ENCODE measurements at regions not wholly inside any gene's neighbourhood (a gene's known extent, or its start where the extent isn't known, plus 50 kb on each side); places are given as distances from the start of the nearest gene placed in this dataset.

DNA sequence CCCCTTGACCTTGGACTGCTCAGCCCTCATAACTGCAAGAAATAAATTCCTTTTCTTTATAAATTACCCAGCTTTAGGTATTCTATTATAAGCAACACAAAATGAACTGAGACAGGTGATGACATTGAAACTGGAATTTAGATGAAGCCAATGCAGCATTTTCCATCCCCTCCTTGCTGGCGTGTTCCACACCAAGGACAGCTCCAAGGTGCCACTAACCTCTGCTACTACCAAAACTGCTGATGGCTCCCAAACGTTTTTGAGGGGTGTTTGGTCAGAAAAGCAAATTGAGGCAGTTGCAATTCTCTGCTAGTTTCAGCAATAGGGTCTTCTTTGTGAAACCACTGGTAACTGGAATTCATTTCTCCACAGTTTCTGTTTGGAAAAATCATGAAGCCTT is 124.8 kb downstream of the DRD1 start:
- Histone ChIP-seq H3K9me3 (no peaks in the 10 kb centered on the region), H3K27me3 (peaks cover 0 to 3% (median 0%) of the 10 kb centered on the region in 4 donors), H3K36me3 (no peaks in the 10 kb centered on the region), H3K4me1 (no peaks in the 10 kb centered on the region), H3K27ac (no peak overlapping the region), H3K4me3 (no peak overlapping the region)
- intact Hi-C loops (cut with DNase I) = no loop called here
- no peak for DNase-seq
- 25 to 32% methylated on average over 2 of the region's 2 CpGs for WGBS, 2 donors
- TF ChIP-seq, protein P1, sequence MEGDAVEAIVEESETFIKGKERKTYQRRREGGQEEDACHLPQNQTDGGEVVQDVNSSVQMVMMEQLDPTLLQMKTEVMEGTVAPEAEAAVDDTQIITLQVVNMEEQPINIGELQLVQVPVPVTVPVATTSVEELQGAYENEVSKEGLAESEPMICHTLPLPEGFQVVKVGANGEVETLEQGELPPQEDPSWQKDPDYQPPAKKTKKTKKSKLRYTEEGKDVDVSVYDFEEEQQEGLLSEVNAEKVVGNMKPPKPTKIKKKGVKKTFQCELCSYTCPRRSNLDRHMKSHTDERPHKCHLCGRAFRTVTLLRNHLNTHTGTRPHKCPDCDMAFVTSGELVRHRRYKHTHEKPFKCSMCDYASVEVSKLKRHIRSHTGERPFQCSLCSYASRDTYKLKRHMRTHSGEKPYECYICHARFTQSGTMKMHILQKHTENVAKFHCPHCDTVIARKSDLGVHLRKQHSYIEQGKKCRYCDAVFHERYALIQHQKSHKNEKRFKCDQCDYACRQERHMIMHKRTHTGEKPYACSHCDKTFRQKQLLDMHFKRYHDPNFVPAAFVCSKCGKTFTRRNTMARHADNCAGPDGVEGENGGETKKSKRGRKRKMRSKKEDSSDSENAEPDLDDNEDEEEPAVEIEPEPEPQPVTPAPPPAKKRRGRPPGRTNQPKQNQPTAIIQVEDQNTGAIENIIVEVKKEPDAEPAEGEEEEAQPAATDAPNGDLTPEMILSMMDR (IDR thresholded peaks at IDR 0.05) = no peak
- no peak for TF ChIP-seq POLR2A (IDR thresholded peaks at IDR 0.05)

DNA sequence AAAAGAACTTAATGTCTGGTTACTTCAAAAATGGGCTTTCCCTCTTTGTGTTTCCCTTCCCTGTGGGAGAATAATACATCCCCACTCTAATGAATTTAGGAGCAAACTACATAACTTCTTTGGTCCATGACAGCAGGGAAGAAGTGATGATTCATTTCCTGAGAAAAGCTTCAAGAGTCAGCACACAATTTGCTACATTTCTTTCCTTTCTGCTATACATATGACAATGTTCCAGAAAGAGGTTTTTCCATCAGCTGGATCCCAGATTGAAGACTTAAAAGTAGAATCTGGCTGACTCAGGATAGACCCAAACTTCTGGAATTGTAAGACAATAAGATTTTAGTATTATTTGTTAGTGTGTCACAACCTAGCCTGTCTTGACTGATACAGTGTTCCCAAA is 126.1 kb downstream of the DRD1 start:
- intact Hi-C loops (cut with DNase I) = no loop called here
- Histone ChIP-seq H3K27ac (no peak overlapping the region), H3K36me3 (no peaks in the 10 kb centered on the region), H3K9me3 (no peaks in the 10 kb centered on the region), H3K4me3 (no peak overlapping the region), H3K27me3 (peaks cover 0 to 3% (median 0%) of the 10 kb centered on the region in 4 donors), H3K4me1 (no peaks in the 10 kb centered on the region)
- TF ChIP-seq, protein P1 (IDR thresholded peaks at IDR 0.05) = no peak
- TF ChIP-seq POLR2A (IDR thresholded peaks at IDR 0.05) = no peak
- DNase-seq = no peak

DNA sequence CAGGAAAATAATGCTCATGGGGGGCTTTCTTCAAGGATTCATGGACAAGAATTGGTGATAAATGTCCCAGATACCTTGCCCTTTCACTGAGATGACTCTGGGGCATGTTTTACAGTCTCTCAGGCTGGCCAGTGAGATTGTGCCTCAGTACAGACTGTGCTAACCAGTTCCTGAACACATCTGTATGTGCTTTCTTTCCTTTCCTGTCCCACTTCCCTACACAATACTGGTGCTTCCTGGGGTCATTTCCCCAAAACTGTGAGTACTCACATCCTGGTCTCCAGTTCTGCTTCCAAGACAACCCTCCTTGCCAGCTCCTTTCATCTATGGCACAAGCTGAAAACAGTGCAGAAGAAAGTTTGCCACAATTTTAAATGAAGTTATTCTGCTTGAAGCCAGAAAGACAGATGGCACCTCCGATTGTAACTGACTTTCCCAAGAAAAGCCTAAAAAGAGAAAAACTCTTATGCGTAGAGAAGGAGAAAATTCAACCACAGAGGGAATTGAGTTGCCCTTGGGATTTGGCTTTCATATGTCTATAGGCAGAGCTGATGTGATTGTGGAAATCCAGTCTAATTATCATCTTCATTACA is 134.7 kb downstream of the DRD1 start:
- Histone ChIP-seq H3K27me3 (no peaks in the 10 kb centered on the region), H3K27ac (no peak overlapping the region), H3K4me1 (no peaks in the 10 kb centered on the region), H3K4me3 (no peak overlapping the region), H3K36me3 (no peaks in the 10 kb centered on the region), H3K9me3 (no peaks in the 10 kb centered on the region)
- intact Hi-C loops (cut with DNase I) = no loop called here
- DNase-seq = no peak
- TF ChIP-seq, protein P1 (IDR thresholded peaks at IDR 0.05) = no peak
- TF ChIP-seq POLR2A (IDR thresholded peaks at IDR 0.05) = no peak
- 84 to 91% methylated on average over 2 of the region's 2 CpGs for WGBS, 2 donors

DNA sequence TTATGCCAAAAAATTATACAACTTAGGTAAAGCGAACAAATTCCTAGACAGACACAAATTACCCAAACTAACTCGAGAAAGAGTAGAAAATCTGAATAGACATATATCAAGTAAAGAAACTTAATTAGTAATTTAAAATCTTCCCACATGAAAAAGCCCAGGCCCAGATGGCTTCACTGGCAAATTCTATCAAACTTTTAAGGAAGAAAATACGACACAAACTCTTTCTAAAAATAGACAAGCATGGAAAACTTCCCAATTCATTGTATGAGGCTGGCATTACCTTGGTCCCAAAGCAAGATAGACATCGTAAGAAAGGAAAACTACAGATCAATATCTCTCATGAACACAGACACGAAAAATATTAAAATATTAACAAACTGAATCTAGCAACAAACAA is 135.3 kb downstream of the DRD1 start:
- Histone ChIP-seq H3K36me3 (no peaks in the 10 kb centered on the region), H3K4me1 (no peaks in the 10 kb centered on the region), H3K27me3 (no peaks in the 10 kb centered on the region), H3K4me3 (no peak overlapping the region), H3K27ac (no peak overlapping the region), H3K9me3 (no peaks in the 10 kb centered on the region)
- WGBS, 2 donors = 70 to 84% methylated on average over 5 of the region's 5 CpGs
- intact Hi-C loops (cut with DNase I) = no loop called here
- TF ChIP-seq POLR2A (IDR thresholded peaks at IDR 0.05) = no peak
- TF ChIP-seq, protein P1 (IDR thresholded peaks at IDR 0.05) = no peak
- no peak for DNase-seq

DNA sequence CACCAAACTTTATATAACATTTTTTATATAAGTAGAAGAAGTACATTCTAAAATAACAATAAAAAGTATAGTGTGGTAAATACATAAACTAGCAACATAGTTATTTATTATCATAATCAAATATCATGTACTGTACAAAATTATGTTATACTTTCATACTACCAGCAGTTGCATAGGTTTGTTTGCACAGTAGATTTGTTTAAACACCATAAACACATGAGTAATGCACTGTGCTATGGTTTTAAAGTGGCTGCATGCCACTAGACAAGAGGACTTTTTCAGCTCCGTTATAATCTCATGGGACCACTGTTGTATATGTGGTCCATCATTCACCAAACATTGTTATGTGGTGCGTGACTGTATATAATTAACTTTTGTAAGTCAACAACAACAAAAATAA is 137.6 kb downstream of the DRD1 start:
- no peak overlapping the region for H3K27ac ChIP-seq
- H3K36me3 ChIP-seq = no peaks in the 10 kb centered on the region
- no peak overlapping the region for H3K4me3 ChIP-seq
- no peaks in the 10 kb centered on the region for H3K9me3 ChIP-seq
- H3K4me1 ChIP-seq = no peaks in the 10 kb centered on the region
- H3K27me3 ChIP-seq = no peaks in the 10 kb centered on the region
- intact Hi-C loops (cut with DNase I) = no loop called here
- WGBS, 2 donors = 52 to 85% methylated on average over 2 of the region's 2 CpGs
- no peak for DNase-seq
- TF ChIP-seq POLR2A (IDR thresholded peaks at IDR 0.05) = no peak
- TF ChIP-seq, protein P1 (IDR thresholded peaks at IDR 0.05) = no peak

Measured in esophagus squamous epithelium (tissue), 5 donors.